ENCODE measurements at regions not wholly inside any gene's neighbourhood (a gene's known extent, or its start where the extent isn't known, plus 50 kb on each side); places are given as distances from the start of the nearest gene placed in this dataset.

GRCh38 chr1:157287462-157287861, 149.3 kb upstream of the ETV3 start:
- Histone ChIP-seq H3K4me3 (no peak overlapping the region), H3K36me3 (no peaks in the 10 kb centered on the region), H3K4me2 (no peak overlapping the region), H3K4me1 (peaks cover 25% of the 10 kb centered on the region), H4K20me1 (no peaks in the 10 kb centered on the region), H3K9me3 (no peaks in the 10 kb centered on the region), H3K27me3 (no peaks in the 10 kb centered on the region), H3K9ac (no peak overlapping the region), H3K27ac (no peak overlapping the region)
- TF ChIP-seq Cebpa-rat (IDR thresholded peaks at IDR 0.05) = no peak

GRCh38 chr1:157286646-157287420, 148.6 kb upstream of the ETV3 start:
- Histone ChIP-seq H3K4me1 (peaks cover 19% of the 10 kb centered on the region), H3K27me3 (no peaks in the 10 kb centered on the region)

GRCh38 chr1:157286096-157286495, 147.9 kb upstream of the ETV3 start:
- Histone ChIP-seq H3K4me3 (no peak overlapping the region), H3K9ac (no peak overlapping the region), H4K20me1 (no peaks in the 10 kb centered on the region), H3K36me3 (no peaks in the 10 kb centered on the region), H3K27ac (no peak overlapping the region), H3K27me3 (no peaks in the 10 kb centered on the region), H3K9me3 (no peaks in the 10 kb centered on the region), H3K4me2 (no peak overlapping the region), H3K4me1 (peaks cover 15% of the 10 kb centered on the region)
- no peak for TF ChIP-seq Cebpa-rat (IDR thresholded peaks at IDR 0.05)

More at GRCh38 chr1:157286646-157287420, 148.6 kb upstream of the ETV3 start:
- H3K27ac ChIP-seq = no peak overlapping the region
- no peak overlapping the region for H3K9ac ChIP-seq
- H3K9me3 ChIP-seq = no peaks in the 10 kb centered on the region
- no peak for TF ChIP-seq Cebpa-rat (IDR thresholded peaks at IDR 0.05)
- no peak overlapping the region for H3K4me3 ChIP-seq
- H4K20me1 ChIP-seq = no peaks in the 10 kb centered on the region
- H3K36me3 ChIP-seq = no peaks in the 10 kb centered on the region
- no peak overlapping the region for H3K4me2 ChIP-seq

GRCh38 chr1:157284451-157284850, 146.3 kb upstream of the ETV3 start:
- TF ChIP-seq Cebpa-rat (IDR thresholded peaks at IDR 0.05) = no peak
- Histone ChIP-seq H3K4me3 (no peak overlapping the region), H3K4me2 (no peak overlapping the region), H3K9ac (no peak overlapping the region), H3K27ac (no peak overlapping the region), H3K4me1 (peaks cover 15% of the 10 kb centered on the region), H3K27me3 (no peaks in the 10 kb centered on the region), H4K20me1 (no peaks in the 10 kb centered on the region), H3K9me3 (no peaks in the 10 kb centered on the region), H3K36me3 (no peaks in the 10 kb centered on the region)

GRCh38 chr1:157279802-157280140, 141.6 kb upstream of the ETV3 start:
- no peak overlapping the region for H3K4me2 ChIP-seq
- no peaks in the 10 kb centered on the region; the same call in 1 of the 2 replicates for H3K9me3 ChIP-seq
- H3K36me3 ChIP-seq = no peaks in the 10 kb centered on the region
- no peaks in the 10 kb centered on the region for H3K4me1 ChIP-seq
- no peak overlapping the region for H3K4me3 ChIP-seq
- TF ChIP-seq Cebpa-rat (IDR thresholded peaks at IDR 0.05) = no peak
- no peaks in the 10 kb centered on the region for H4K20me1 ChIP-seq
- no peak overlapping the region for H3K9ac ChIP-seq
- no peaks in the 10 kb centered on the region for H3K27me3 ChIP-seq
- no peak overlapping the region for H3K27ac ChIP-seq

- no peaks in the 10 kb centered on the region for H3K36me3 ChIP-seq
- H3K27me3 ChIP-seq = no peaks in the 10 kb centered on the region
- TF ChIP-seq Cebpa-rat (IDR thresholded peaks at IDR 0.05) = no peak
- H3K9me3 ChIP-seq = no peaks in the 10 kb centered on the region; the same call in 1 of the 2 replicates
- H4K20me1 ChIP-seq = no peaks in the 10 kb centered on the region
- no peak overlapping the region for H3K4me2 ChIP-seq
- H3K27ac ChIP-seq = no peak overlapping the region
- H3K9ac ChIP-seq = no peak overlapping the region
- H3K4me3 ChIP-seq = no peak overlapping the region
- no peaks in the 10 kb centered on the region for H3K4me1 ChIP-seq
These were observed 141.1 kb upstream of the ETV3 start for GRCh38 chr1:157279138-157279801.

GRCh38 chr1:157278383-157279137, 140.4 kb upstream of the ETV3 start:
- H3K4me1 ChIP-seq = no peaks in the 10 kb centered on the region
- no peak overlapping the region for H3K4me3 ChIP-seq
- H4K20me1 ChIP-seq = no peaks in the 10 kb centered on the region
- H3K36me3 ChIP-seq = no peaks in the 10 kb centered on the region
- H3K9me3 ChIP-seq = no peaks in the 10 kb centered on the region; the same call in 1 of the 2 replicates
- no peak overlapping the region for H3K9ac ChIP-seq
- no peak for TF ChIP-seq Cebpa-rat (IDR thresholded peaks at IDR 0.05)
- no peak overlapping the region for H3K27ac ChIP-seq
- no peaks in the 10 kb centered on the region for H3K27me3 ChIP-seq
- H3K4me2 ChIP-seq = no peak overlapping the region

- Histone ChIP-seq H3K9ac (no peak overlapping the region), H3K36me3 (no peaks in the 10 kb centered on the region), H3K9me3 (no peaks in the 10 kb centered on the region; the same call in 1 of the 2 replicates), H3K4me3 (no peak overlapping the region), H3K27ac (no peak overlapping the region), H3K4me1 (no peaks in the 10 kb centered on the region), H4K20me1 (no peaks in the 10 kb centered on the region), H3K27me3 (no peaks in the 10 kb centered on the region), H3K4me2 (no peak overlapping the region)
- TF ChIP-seq Cebpa-rat (IDR thresholded peaks at IDR 0.05) = no peak
These were observed 139.7 kb upstream of the ETV3 start for GRCh38 chr1:157277913-157278312.

GRCh38 chr1:157277281-157277680, 139.1 kb upstream of the ETV3 start:
- TF ChIP-seq Cebpa-rat (IDR thresholded peaks at IDR 0.05) = no peak
- H3K27ac ChIP-seq = no peak overlapping the region
- no peak overlapping the region for H3K9ac ChIP-seq
- H3K4me3 ChIP-seq = no peak overlapping the region
- H3K27me3 ChIP-seq = no peaks in the 10 kb centered on the region
- peaks cover 1% of the 10 kb centered on the region; the same call in 1 of the 2 replicates for H3K4me1 ChIP-seq
- H3K9me3 ChIP-seq = no peaks in the 10 kb centered on the region; the same call in 1 of the 2 replicates
- no peaks in the 10 kb centered on the region for H3K36me3 ChIP-seq
- no peak overlapping the region for H3K4me2 ChIP-seq
- no peaks in the 10 kb centered on the region for H4K20me1 ChIP-seq

All from BLaER1 (cell line).